ENCODE measurements at regions not wholly inside any gene's neighbourhood (a gene's known extent, or its start where the extent isn't known, plus 50 kb on each side); places are given as distances from the start of the nearest gene placed in this dataset.

DNA sequence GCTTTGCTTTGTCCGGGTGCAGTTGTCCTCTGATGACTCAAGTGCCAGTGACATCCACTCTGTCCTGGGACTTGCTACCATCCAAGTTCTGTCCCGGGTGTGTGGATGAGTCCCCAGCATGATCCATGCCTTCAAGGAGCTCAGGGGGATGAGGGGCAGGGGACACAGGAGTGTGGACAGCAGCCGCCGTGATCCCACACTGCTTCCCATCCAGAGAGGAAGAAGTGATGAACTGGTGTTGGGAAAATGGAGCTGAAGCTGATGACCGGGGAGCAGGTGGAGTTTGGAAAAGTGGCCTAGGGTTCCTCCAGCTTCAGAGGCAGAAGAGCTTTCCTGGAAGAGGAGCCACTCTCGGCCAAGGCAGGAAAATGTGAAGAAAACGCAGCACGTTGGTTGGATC lies 249.6 kb upstream of the TNRC6C start:
- DNase-seq (ENCODE audit: low read depth) = no peak
- TF ChIP-seq, protein P1, sequence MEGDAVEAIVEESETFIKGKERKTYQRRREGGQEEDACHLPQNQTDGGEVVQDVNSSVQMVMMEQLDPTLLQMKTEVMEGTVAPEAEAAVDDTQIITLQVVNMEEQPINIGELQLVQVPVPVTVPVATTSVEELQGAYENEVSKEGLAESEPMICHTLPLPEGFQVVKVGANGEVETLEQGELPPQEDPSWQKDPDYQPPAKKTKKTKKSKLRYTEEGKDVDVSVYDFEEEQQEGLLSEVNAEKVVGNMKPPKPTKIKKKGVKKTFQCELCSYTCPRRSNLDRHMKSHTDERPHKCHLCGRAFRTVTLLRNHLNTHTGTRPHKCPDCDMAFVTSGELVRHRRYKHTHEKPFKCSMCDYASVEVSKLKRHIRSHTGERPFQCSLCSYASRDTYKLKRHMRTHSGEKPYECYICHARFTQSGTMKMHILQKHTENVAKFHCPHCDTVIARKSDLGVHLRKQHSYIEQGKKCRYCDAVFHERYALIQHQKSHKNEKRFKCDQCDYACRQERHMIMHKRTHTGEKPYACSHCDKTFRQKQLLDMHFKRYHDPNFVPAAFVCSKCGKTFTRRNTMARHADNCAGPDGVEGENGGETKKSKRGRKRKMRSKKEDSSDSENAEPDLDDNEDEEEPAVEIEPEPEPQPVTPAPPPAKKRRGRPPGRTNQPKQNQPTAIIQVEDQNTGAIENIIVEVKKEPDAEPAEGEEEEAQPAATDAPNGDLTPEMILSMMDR (conservative IDR thresholded peaks at IDR 0.05; ENCODE audit: low read depth, low read length) = no peak
- no peak overlapping the region for H3K4me3 ChIP-seq (ENCODE audit: low read depth, low read length)

GRCh38 chr17:77709594-77709993 lies 248.9 kb upstream of the TNRC6C start:
- TF ChIP-seq, protein P1 (conservative IDR thresholded peaks at IDR 0.05; ENCODE audit: low read depth, low read length) = no peak
- no peak for DNase-seq (ENCODE audit: low read depth)
- H3K4me3 ChIP-seq (ENCODE audit: low read depth, low read length) = no peak overlapping the region

- DNase-seq (ENCODE audit: low read depth) = no peak
- H3K4me3 ChIP-seq (ENCODE audit: low read depth, low read length) = no peak overlapping the region
- TF ChIP-seq, protein P1 (conservative IDR thresholded peaks at IDR 0.05; ENCODE audit: low read depth, low read length) = no peak
Observed at GRCh38 chr17:77712578-77712977, 245.9 kb upstream of the TNRC6C start.

DNA sequence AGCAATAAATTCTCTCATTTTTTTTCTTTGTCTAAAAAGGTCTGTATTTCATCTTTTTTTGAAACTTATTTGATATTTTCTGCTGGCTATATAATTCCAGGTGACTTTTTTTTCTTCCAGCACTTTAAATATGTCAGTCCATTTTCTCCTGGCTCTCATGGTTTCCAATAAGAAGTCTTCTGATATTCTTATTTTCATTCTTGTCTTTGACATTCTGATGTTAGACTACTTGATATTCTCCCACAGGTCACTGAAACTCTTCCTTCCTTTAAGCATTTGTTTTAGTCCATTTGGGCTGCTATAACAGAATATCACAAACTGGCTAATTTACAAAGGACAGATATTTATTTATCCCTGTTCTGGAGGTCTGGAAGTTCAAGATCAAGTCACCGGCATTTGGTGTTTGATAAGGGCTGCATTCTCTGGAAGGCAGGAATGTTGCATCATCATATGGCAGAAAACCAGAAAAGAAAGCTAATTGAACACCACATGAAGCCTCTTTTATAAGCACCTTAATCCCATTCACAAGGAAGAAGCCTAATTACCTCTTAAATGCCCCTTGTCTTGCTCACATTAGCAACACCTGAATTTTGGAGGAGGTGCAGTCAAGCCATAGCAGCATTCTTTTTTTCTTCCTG lies 242.1 kb upstream of the TNRC6C start:
- H3K4me3 ChIP-seq (ENCODE audit: low read depth, low read length) = no peak overlapping the region
- peak; percentile 11 for DNase-seq (ENCODE audit: low read depth)
- TF ChIP-seq, protein P1 (conservative IDR thresholded peaks at IDR 0.05; ENCODE audit: low read depth, low read length) = no peak

- DNase-seq (ENCODE audit: low read depth) = no peak
- H3K4me3 ChIP-seq (ENCODE audit: low read depth, low read length) = no peak overlapping the region
- TF ChIP-seq, protein P1 (conservative IDR thresholded peaks at IDR 0.05; ENCODE audit: low read depth, low read length) = no peak
Observed at GRCh38 chr17:77717941-77718668, 240.4 kb upstream of the TNRC6C start.

DNA sequence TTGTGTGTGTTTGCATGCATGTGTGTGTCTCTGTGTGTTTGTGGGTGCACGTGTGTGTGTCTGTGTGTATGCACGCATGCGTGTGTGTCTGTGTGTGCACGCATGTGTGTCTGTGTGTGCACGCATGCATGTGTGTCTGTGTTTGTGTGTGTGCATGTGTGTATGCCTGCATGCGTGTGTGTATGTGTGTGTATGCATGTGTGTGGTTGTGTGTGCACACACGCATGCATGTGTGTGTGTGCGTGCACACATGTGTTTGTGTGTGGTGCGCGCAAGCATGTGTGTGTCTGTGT lies 239.9 kb upstream of the TNRC6C start:
- TF ChIP-seq, protein P1 (conservative IDR thresholded peaks at IDR 0.05; ENCODE audit: low read depth, low read length) = no peak
- no peak overlapping the region for H3K4me3 ChIP-seq (ENCODE audit: low read depth, low read length)
- no peak for DNase-seq (ENCODE audit: low read depth)

GRCh38 chr17:77719806-77720205 lies 238.7 kb upstream of the TNRC6C start:
- TF ChIP-seq, protein P1 (conservative IDR thresholded peaks at IDR 0.05; ENCODE audit: low read depth, low read length) = no peak
- DNase-seq (ENCODE audit: low read depth) = no peak
- no peak overlapping the region for H3K4me3 ChIP-seq (ENCODE audit: low read depth, low read length)
